HG02571 (cell line): ENCODE measurements at regions not wholly inside any gene's neighbourhood (a gene's known extent, or its start where the extent isn't known, plus 50 kb on each side); places are given as distances from the start of the nearest gene placed in this dataset.
"Not testable (repeated sequence)": the region's sequence is repeated elsewhere in the genome, so short reads cannot be mapped to it uniquely, and the experiment has no call there.

Experiments used
- ATAC-seq: cut with Tn5 transposase; IDR thresholded peaks from one replicate; pipeline ENCODE4 v1.9.1; 2021; ENCODE audit warnings: mild to moderate bottlenecking, moderate library complexity; ENCODE audit not compliant: unreplicated experiment

- not testable (repeated sequence) for ATAC-seq
These were observed 279.5 kb upstream of the LUZP2 start for GRCh38 chr11:24217319-24217718.

GRCh38 chr11:24225501-24225900 lies 271.4 kb upstream of the LUZP2 start:
- ATAC-seq = no peak

- no peak for ATAC-seq
These were observed 270.2 kb upstream of the LUZP2 start for GRCh38 chr11:24226606-24227005.

GRCh38 chr11:24233041-24233440 lies 263.8 kb upstream of the LUZP2 start:
- no peak for ATAC-seq

- ATAC-seq = no peak
These were observed 261.9 kb upstream of the LUZP2 start for GRCh38 chr11:24234822-24235508.

GRCh38 chr11:24238771-24239645 lies 257.8 kb upstream of the LUZP2 start:
- ATAC-seq = no peak

- ATAC-seq = no peak
These were observed 256.9 kb upstream of the LUZP2 start for GRCh38 chr11:24239930-24240329.

- ATAC-seq = no peak
These were observed 256.2 kb upstream of the LUZP2 start for GRCh38 chr11:24240496-24241175.

GRCh38 chr11:24246715-24247114 lies 250.1 kb upstream of the LUZP2 start:
- ATAC-seq = no peak

- ATAC-seq = no peak
These were observed 249.0 kb upstream of the LUZP2 start for GRCh38 chr11:24247846-24248245.

GRCh38 chr11:24249921-24250320 lies 246.9 kb upstream of the LUZP2 start:
- ATAC-seq = no peak

- ATAC-seq = no peak
These were observed 243.6 kb upstream of the LUZP2 start for GRCh38 chr11:24253237-24253760.

- ATAC-seq = no peak
These were observed 232.0 kb upstream of the LUZP2 start for GRCh38 chr11:24264868-24265267.

GRCh38 chr11:24267014-24267413 lies 229.8 kb upstream of the LUZP2 start:
- ATAC-seq = no peak

GRCh38 chr11:24271798-24272197 lies 225.1 kb upstream of the LUZP2 start:
- ATAC-seq = no peak

GRCh38 chr11:24274214-24274781 lies 222.6 kb upstream of the LUZP2 start:
- not testable (repeated sequence) for ATAC-seq

GRCh38 chr11:24286238-24286637 lies 210.6 kb upstream of the LUZP2 start:
- no peak for ATAC-seq

- no peak for ATAC-seq
These were observed 207.6 kb upstream of the LUZP2 start for GRCh38 chr11:24289301-24289700.

GRCh38 chr11:24293964-24294363 lies 202.9 kb upstream of the LUZP2 start:
- ATAC-seq = no peak

GRCh38 chr11:24295360-24295759 lies 201.5 kb upstream of the LUZP2 start:
- no peak for ATAC-seq

GRCh38 chr11:24297461-24297860 lies 199.4 kb upstream of the LUZP2 start:
- ATAC-seq = no peak
